Osteoblast (primary cell): ENCODE measurements at regions not wholly inside any gene's neighbourhood (a gene's known extent, or its start where the extent isn't known, plus 50 kb on each side); places are given as distances from the start of the nearest gene placed in this dataset.

Experiments used
- DNase-seq: peaks from one replicate; pipeline ENCODE4 v3.0.0; 2011; ENCODE audit warnings: low spot score, mixed read lengths; ENCODE audit not compliant: insufficient read length; ENCODE audit errors: missing footprints
- H2AFZ ChIP-seq: 2 replicates; pipeline ENCODE4 v1.6.0; 2011; ENCODE audit warnings: mild to moderate bottlenecking, low read length
- H3K27ac ChIP-seq: 2 replicates; pipeline ENCODE4 v1.5.1; 2011; ENCODE audit warnings: mild to moderate bottlenecking, low read depth, low read length, moderate library complexity
- H3K27me3 ChIP-seq: 2 replicates; pipeline ENCODE4 v1.6.0; 2012; ENCODE audit warnings: mild to moderate bottlenecking, control low read depth, inconsistent platforms, low read length, moderate library complexity; ENCODE audit not compliant: insufficient read depth
- H3K36me3 ChIP-seq: 2 replicates; pipeline ENCODE4 v1.5.1; 2011; ENCODE audit warnings: mild to moderate bottlenecking, low read length, control low read depth, moderate library complexity; ENCODE audit not compliant: insufficient read depth
- H3K4me1 ChIP-seq: 2 replicates; pipeline ENCODE4 v1.5.1; 2011; ENCODE audit warnings: mild to moderate bottlenecking, low read length, control low read depth, moderate library complexity; ENCODE audit not compliant: insufficient read depth
- H3K4me2 ChIP-seq: 2 replicates; pipeline ENCODE4 v1.6.0; 2011; ENCODE audit warnings: mild to moderate bottlenecking, low read length; ENCODE audit not compliant: insufficient read depth
- H3K4me3 ChIP-seq: fragments of 200-600 bp; sonication (generic); 3 replicates; pipeline ENCODE4 v1.5.1; 2012; ENCODE audit warnings: mild to moderate bottlenecking, low read length, inconsistent platforms; ENCODE audit not compliant: insufficient read depth
- H3K79me2 ChIP-seq: 2 replicates; pipeline ENCODE4 v1.6.0; 2012; ENCODE audit warnings: mild to moderate bottlenecking, low read length, control low read depth, inconsistent platforms; ENCODE audit not compliant: insufficient read depth
- H3K9me3 ChIP-seq: 2 replicates; pipeline ENCODE4 v1.5.1; 2011; ENCODE audit warnings: low read depth, low read length, control low read depth
- H4K20me1 ChIP-seq: 2 replicates; pipeline ENCODE4 v1.6.0; 2012; ENCODE audit warnings: mild to moderate bottlenecking, low read length, control low read depth; ENCODE audit not compliant: insufficient read depth
- CTCF ChIP-seq: IDR thresholded peaks from 2 replicates; pipeline ENCODE4 v1.5.1; 2011; ENCODE audit warnings: mild to moderate bottlenecking, low read depth, low read length, moderate library complexity; ENCODE audit errors: extremely low read depth

GRCh38 chr20:11255455-11255854 lies 581.7 kb upstream of the JAG1 start:
- no peaks in the 10 kb centered on the region for H3K79me2 ChIP-seq
- H3K4me1 ChIP-seq, result no peaks in the 10 kb centered on the region
- no peak overlapping the region for H2AFZ ChIP-seq
- H3K36me3 ChIP-seq, result no peaks in the 10 kb centered on the region
- no peak for DNase-seq
- no peak overlapping the region for H3K4me3 ChIP-seq
- peaks cover 2% of the 10 kb centered on the region for H3K9me3 ChIP-seq
- no peaks in the 10 kb centered on the region for H4K20me1 ChIP-seq
- no peaks in the 10 kb centered on the region for H3K27me3 ChIP-seq
- H3K27ac ChIP-seq, result no peak overlapping the region
- no peak for TF ChIP-seq CTCF
- no peak overlapping the region for H3K4me2 ChIP-seq

- Histone ChIP-seq H3K4me3 (no peak overlapping the region), H3K4me1 (peaks cover 3% of the 10 kb centered on the region), H2AFZ (no peak overlapping the region), H3K36me3 (no peaks in the 10 kb centered on the region), H3K9me3 (peaks cover 2% of the 10 kb centered on the region), H3K4me2 (no peak overlapping the region), H3K27ac (no peak overlapping the region), H3K79me2 (no peaks in the 10 kb centered on the region), H4K20me1 (no peaks in the 10 kb centered on the region), H3K27me3 (no peaks in the 10 kb centered on the region)
- no peak for DNase-seq
- TF ChIP-seq CTCF, result no peak
These were observed 582.1 kb upstream of the JAG1 start for GRCh38 chr20:11255860-11256259.

- no peak for DNase-seq
These were observed 586.8 kb upstream of the JAG1 start for GRCh38 chr20:11260611-11261010.

GRCh38 chr20:11261533-11262000 lies 587.8 kb upstream of the JAG1 start:
- peak; percentile 7 for TF ChIP-seq CTCF
- no peaks in the 10 kb centered on the region for H3K79me2 ChIP-seq
- H3K36me3 ChIP-seq, result no peaks in the 10 kb centered on the region
- peak overlapping the region; percentile 50 for H3K4me2 ChIP-seq
- peak overlapping the region; percentile 39 for H2AFZ ChIP-seq
- peak; percentile 75 for DNase-seq
- peaks cover 20% of the 10 kb centered on the region for H3K4me1 ChIP-seq
- no peaks in the 10 kb centered on the region for H4K20me1 ChIP-seq
- no peaks in the 10 kb centered on the region for H3K27me3 ChIP-seq
- H3K4me3 ChIP-seq, result no peak overlapping the region
- peak overlapping the region; percentile 77 for H3K27ac ChIP-seq
- peaks cover 2% of the 10 kb centered on the region for H3K9me3 ChIP-seq

More at GRCh38 chr20:11260611-11261010, 586.8 kb upstream of the JAG1 start:
- no peak for TF ChIP-seq CTCF
- Histone ChIP-seq H3K79me2 (no peaks in the 10 kb centered on the region), H3K36me3 (no peaks in the 10 kb centered on the region), H2AFZ (no peak overlapping the region), H3K4me3 (no peak overlapping the region), H3K9me3 (peaks cover 2% of the 10 kb centered on the region), H3K4me1 (peaks cover 17% of the 10 kb centered on the region), H3K27me3 (no peaks in the 10 kb centered on the region), H3K4me2 (no peak overlapping the region), H3K27ac (peak overlapping the region; percentile 77), H4K20me1 (no peaks in the 10 kb centered on the region)
